Neural cell (in vitro differentiated cells): ENCODE measurements at regions not wholly inside any gene's neighbourhood (a gene's known extent, or its start where the extent isn't known, plus 50 kb on each side); places are given as distances from the start of the nearest gene placed in this dataset.

ENCODE experiments used
- H2AFZ ChIP-seq: fragments of 200-600, 300-800 bp; sonication (generic), shearing (Covaris generic); 2 replicates; pipeline ENCODE4 v1.6.0; 2014; ENCODE audit warnings: low read depth, mild to moderate bottlenecking, antibody characterized with exemption, low read length, moderate library complexity
- H3F3A ChIP-seq: fragments of 200-600 bp; shearing (Covaris generic); 2 replicates; pipeline ENCODE4 v1.6.1; 2016; ENCODE audit warnings: mild to moderate bottlenecking, moderate library complexity, mixed read lengths, antibody characterized with exemption, low read length; ENCODE audit not compliant: insufficient read depth, poor library complexity, severe bottlenecking
- H3K27ac ChIP-seq: fragments of 200-600, 300-800 bp; sonication (generic), shearing (Covaris generic); 2 replicates; pipeline ENCODE4 v1.5.1; 2014; ENCODE audit warnings: mild to moderate bottlenecking, low read length, moderate library complexity
- H3K27me3 ChIP-seq: fragments of 300-800, 200-600 bp; sonication (generic), shearing (Covaris generic); 2 replicates; pipeline ENCODE4 v1.6.0; 2014; ENCODE audit warnings: mild to moderate bottlenecking, low read depth, low read length, moderate library complexity; ENCODE audit not compliant: insufficient read depth
- H3K36me3 ChIP-seq: fragments of 300-800, 200-600 bp; sonication (generic), shearing (Covaris generic); 2 replicates; pipeline ENCODE4 v1.5.1; 2014; ENCODE audit warnings: mild to moderate bottlenecking, antibody characterized with exemption, low read length, moderate library complexity; ENCODE audit not compliant: insufficient read depth
- H3K4me2 ChIP-seq: fragments of 300-800, 200-600 bp; sonication (generic), shearing (Covaris generic); 2 replicates; pipeline ENCODE4 v1.6.0; 2014; ENCODE audit warnings: mild to moderate bottlenecking, low read length
- H3K4me3 ChIP-seq: fragments of 300-800, 200-600 bp; sonication (generic), shearing (Covaris generic); 2 replicates; pipeline ENCODE4 v1.5.1; 2014; ENCODE audit warnings: mild to moderate bottlenecking, low read length, moderate library complexity
- H3K79me2 ChIP-seq: fragments of 200-600 bp; shearing (Covaris generic); replicated peaks from 2 replicates; pipeline ENCODE4 v1.6.0; 2014; ENCODE audit warnings: mild to moderate bottlenecking, low read length, moderate library complexity; ENCODE audit not compliant: insufficient read depth
- H3K9ac ChIP-seq: fragments of 300-800, 200-600 bp; sonication (generic), shearing (Covaris generic); 2 replicates; pipeline ENCODE4 v1.6.1; 2016; ENCODE audit warnings: mild to moderate bottlenecking, low read length, mixed read lengths
- H3K9me2 ChIP-seq: fragments of 200-600 bp; shearing (Covaris generic); 2 replicates; pipeline ENCODE4 v1.6.1; 2016; ENCODE audit warnings: mild to moderate bottlenecking, low read length, mixed read lengths; ENCODE audit not compliant: insufficient read depth
- H3K9me3 ChIP-seq: fragments of 200-600, 300-800 bp; sonication (generic), shearing (Covaris generic); 2 replicates; pipeline ENCODE4 v1.6.1; 2016; ENCODE audit warnings: mild to moderate bottlenecking, mixed run types, low read length, moderate library complexity, mixed read lengths
- H4K20me1 ChIP-seq: fragments of 200-600 bp; shearing (Covaris generic); 2 replicates; pipeline ENCODE4 v1.6.1; 2016; ENCODE audit warnings: mild to moderate bottlenecking, mixed run types; ENCODE audit not compliant: insufficient read depth
- EP300 ChIP-seq: fragments of 450-650 bp; conservative IDR thresholded peaks from 2 replicates; pipeline ENCODE4 v1.6.1; 2014; ENCODE audit warnings: antibody characterized with exemption, mild to moderate bottlenecking, moderate library complexity; ENCODE audit not compliant: poor library complexity, severe bottlenecking
- EZH2 ChIP-seq: fragments of 200-600, 300-800 bp; shearing (Covaris generic), sonication (generic); IDR thresholded peaks from 2 replicates; pipeline ENCODE4 v1.6.1; 2014; ENCODE audit warnings: antibody characterized with exemption, low read length, borderline replicate concordance, mild to moderate bottlenecking; ENCODE audit not compliant: insufficient read depth, poor library complexity, severe bottlenecking
- MXI1 ChIP-seq: fragments of 450-650 bp; conservative IDR thresholded peaks from 2 replicates; pipeline ENCODE4 v1.6.1; 2014; ENCODE audit warnings: antibody characterized with exemption, mild to moderate bottlenecking; ENCODE audit not compliant: poor library complexity, severe bottlenecking
- POLR2AphosphoS5 ChIP-seq: IDR thresholded peaks from 2 replicates; pipeline ENCODE4 v1.6.1; 2012
- RAD21 ChIP-seq: fragments of 450-650 bp; conservative IDR thresholded peaks from 2 replicates; pipeline ENCODE4 v1.6.1; 2014; ENCODE audit warnings: antibody characterized with exemption, mild to moderate bottlenecking, moderate library complexity
- SMC3 ChIP-seq: fragments of 450-650 bp; conservative IDR thresholded peaks from 2 replicates; pipeline ENCODE4 v1.6.1; 2014; ENCODE audit warnings: antibody characterized with exemption, mild to moderate bottlenecking, moderate library complexity; ENCODE audit not compliant: poor library complexity
- TAF1 ChIP-seq: IDR thresholded peaks from 2 replicates; pipeline ENCODE4 v1.6.1; 2012; ENCODE audit warnings: low read depth
- TF ChIP-seq, protein P1 (sequence below): IDR thresholded peaks from 2 replicates; pipeline ENCODE4 v1.6.1; 2012; ENCODE audit warnings: borderline replicate concordance
- TF ChIP-seq, protein P2 (sequence below): fragments of 450-650 bp; IDR thresholded peaks from 2 replicates; pipeline ENCODE4 v1.5.1; 2014; ENCODE audit warnings: antibody characterized with exemption, mild to moderate bottlenecking, moderate library complexity; ENCODE audit not compliant: poor library complexity, severe bottlenecking

DNA sequence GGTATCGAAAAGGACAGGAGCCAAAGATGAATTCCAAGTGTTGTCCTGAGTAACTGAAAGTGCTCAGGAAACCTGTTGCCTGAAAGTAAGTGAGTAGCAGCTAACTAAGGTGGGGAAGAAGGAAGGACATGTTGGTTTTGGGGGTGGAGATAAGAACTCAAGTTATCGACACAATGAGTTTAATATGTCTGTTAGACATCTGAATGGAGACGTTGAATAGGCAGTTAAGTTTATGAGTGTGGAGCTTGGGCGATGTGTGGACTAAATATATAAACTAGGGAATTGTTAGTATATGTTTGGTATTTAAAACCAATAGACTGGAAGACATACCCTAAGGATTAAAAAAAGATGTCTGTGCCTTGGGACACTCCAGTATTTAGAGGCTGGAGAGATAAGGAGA, 82.7 kb upstream of the ASIC2 start:
- Histone ChIP-seq H3K9me3 (no peaks in the 10 kb centered on the region), H3K4me2 (no peak overlapping the region)

DNA sequence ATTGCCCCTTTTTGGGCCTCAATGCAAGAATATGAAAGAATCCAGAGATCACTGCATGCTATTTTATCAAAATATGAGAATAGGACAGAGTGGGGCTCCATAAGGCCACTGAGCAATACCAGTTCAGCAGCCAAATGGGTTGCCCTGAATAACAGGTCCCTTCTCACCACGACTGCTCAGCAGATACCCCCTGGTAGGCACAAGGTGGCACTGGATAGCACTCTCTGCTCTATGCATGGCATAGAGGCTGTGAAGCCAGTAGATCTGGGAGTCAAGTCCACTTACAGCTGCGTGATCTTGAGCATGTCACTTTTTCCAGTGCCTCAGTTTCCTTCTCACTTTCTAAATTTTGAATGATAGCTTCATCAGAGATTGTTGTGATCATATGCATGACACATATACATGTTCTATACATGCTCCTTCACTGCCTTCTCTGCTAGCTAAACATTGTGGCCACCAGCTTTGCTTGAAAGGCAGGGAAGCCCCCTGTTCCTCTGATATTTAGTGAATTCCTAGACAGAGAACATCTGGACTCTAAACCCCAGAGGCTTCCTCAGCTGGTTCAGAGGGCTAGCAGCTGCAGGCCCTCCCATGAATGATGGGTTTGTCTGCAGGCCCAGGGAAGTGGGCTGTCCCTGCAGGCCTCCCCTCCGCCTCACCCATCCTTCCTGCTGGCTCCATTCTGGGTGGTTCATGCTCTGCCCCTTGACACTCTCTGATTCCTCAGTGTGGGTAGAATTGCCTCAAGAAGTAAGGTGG, 84.9 kb upstream of the ASIC2 start:
- Histone ChIP-seq H3K4me3 (no peak overlapping the region), H3K4me2 (no peak overlapping the region), H3K9ac (no peak overlapping the region), H3K27me3 (no peaks in the 10 kb centered on the region), H3K9me2 (no peaks in the 10 kb centered on the region), H3F3A (no peaks in the 10 kb centered on the region), H3K79me2 (no peaks in the 10 kb centered on the region), H3K9me3 (no peaks in the 10 kb centered on the region), H3K27ac (no peak overlapping the region), H2AFZ (no peak overlapping the region), H4K20me1 (no peaks in the 10 kb centered on the region), H3K36me3 (no peaks in the 10 kb centered on the region)
- TF ChIP-seq SMC3: no peak
- TF ChIP-seq EZH2: no peak
- TF ChIP-seq, protein P1, sequence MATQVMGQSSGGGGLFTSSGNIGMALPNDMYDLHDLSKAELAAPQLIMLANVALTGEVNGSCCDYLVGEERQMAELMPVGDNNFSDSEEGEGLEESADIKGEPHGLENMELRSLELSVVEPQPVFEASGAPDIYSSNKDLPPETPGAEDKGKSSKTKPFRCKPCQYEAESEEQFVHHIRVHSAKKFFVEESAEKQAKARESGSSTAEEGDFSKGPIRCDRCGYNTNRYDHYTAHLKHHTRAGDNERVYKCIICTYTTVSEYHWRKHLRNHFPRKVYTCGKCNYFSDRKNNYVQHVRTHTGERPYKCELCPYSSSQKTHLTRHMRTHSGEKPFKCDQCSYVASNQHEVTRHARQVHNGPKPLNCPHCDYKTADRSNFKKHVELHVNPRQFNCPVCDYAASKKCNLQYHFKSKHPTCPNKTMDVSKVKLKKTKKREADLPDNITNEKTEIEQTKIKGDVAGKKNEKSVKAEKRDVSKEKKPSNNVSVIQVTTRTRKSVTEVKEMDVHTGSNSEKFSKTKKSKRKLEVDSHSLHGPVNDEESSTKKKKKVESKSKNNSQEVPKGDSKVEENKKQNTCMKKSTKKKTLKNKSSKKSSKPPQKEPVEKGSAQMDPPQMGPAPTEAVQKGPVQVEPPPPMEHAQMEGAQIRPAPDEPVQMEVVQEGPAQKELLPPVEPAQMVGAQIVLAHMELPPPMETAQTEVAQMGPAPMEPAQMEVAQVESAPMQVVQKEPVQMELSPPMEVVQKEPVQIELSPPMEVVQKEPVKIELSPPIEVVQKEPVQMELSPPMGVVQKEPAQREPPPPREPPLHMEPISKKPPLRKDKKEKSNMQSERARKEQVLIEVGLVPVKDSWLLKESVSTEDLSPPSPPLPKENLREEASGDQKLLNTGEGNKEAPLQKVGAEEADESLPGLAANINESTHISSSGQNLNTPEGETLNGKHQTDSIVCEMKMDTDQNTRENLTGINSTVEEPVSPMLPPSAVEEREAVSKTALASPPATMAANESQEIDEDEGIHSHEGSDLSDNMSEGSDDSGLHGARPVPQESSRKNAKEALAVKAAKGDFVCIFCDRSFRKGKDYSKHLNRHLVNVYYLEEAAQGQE: no peak
- TF ChIP-seq POLR2AphosphoS5: no peak
- no peak for TF ChIP-seq MXI1
- TF ChIP-seq EP300: no peak
- no peak for TF ChIP-seq TAF1
- TF ChIP-seq RAD21: no peak
- TF ChIP-seq, protein P2, sequence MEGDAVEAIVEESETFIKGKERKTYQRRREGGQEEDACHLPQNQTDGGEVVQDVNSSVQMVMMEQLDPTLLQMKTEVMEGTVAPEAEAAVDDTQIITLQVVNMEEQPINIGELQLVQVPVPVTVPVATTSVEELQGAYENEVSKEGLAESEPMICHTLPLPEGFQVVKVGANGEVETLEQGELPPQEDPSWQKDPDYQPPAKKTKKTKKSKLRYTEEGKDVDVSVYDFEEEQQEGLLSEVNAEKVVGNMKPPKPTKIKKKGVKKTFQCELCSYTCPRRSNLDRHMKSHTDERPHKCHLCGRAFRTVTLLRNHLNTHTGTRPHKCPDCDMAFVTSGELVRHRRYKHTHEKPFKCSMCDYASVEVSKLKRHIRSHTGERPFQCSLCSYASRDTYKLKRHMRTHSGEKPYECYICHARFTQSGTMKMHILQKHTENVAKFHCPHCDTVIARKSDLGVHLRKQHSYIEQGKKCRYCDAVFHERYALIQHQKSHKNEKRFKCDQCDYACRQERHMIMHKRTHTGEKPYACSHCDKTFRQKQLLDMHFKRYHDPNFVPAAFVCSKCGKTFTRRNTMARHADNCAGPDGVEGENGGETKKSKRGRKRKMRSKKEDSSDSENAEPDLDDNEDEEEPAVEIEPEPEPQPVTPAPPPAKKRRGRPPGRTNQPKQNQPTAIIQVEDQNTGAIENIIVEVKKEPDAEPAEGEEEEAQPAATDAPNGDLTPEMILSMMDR: no peak

More for the DNA sequence above, 82.7 kb upstream of the ASIC2 start:
- H3K4me3 ChIP-seq: no peak overlapping the region
- H4K20me1 ChIP-seq: no peaks in the 10 kb centered on the region
- TF ChIP-seq, protein P1: no peak
- TF ChIP-seq EZH2: no peak
- TF ChIP-seq SMC3: no peak
- TF ChIP-seq MXI1: no peak
- TF ChIP-seq RAD21: no peak
- TF ChIP-seq EP300: no peak
- no peak for TF ChIP-seq TAF1
- TF ChIP-seq POLR2AphosphoS5: no peak
- TF ChIP-seq, protein P2: no peak
- H3K9me2 ChIP-seq: no peaks in the 10 kb centered on the region
- no peaks in the 10 kb centered on the region for H3F3A ChIP-seq
- no peak overlapping the region for H2AFZ ChIP-seq
- H3K27me3 ChIP-seq: no peaks in the 10 kb centered on the region
- no peak overlapping the region for H3K27ac ChIP-seq
- H3K9ac ChIP-seq: no peak overlapping the region
- H3K79me2 ChIP-seq: no peaks in the 10 kb centered on the region
- no peaks in the 10 kb centered on the region for H3K36me3 ChIP-seq
